GM11168 (cell line): ENCODE measurements at regions not wholly inside any gene's neighbourhood (a gene's known extent, or its start where the extent isn't known, plus 50 kb on each side); places are given as distances from the start of the nearest gene placed in this dataset.

Experiments used
- in situ Hi-C: fragments of 300-500 bp; cut with MboI; formaldehyde crosslinking; loops from one replicate; pipeline ENCODE4 v1.12.0; 2022; ENCODE audit warnings: low sequenced_read_pairs; ENCODE audit not compliant: unreplicated experiment

DNA sequence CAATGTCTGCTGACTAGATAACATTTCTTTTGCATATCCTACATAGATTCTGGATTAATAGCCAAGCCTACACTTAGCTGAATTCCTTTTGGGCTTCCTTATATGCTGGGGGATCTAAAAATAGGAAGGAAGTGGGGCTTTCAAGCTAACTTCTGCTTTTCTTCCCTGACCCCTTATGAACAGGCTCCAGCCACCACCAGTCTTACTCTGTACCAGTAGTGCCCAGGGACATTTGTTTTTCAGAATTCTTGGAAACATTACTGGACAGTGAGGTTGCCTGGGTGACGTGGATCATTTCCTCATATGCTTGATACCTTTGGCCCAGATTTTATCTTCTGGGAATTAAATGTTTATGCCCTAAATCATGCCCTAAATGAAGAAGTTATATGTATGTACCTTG is 55.9 kb upstream of the SRRM4 start:
- in situ Hi-C loops = no loop called here

DNA sequence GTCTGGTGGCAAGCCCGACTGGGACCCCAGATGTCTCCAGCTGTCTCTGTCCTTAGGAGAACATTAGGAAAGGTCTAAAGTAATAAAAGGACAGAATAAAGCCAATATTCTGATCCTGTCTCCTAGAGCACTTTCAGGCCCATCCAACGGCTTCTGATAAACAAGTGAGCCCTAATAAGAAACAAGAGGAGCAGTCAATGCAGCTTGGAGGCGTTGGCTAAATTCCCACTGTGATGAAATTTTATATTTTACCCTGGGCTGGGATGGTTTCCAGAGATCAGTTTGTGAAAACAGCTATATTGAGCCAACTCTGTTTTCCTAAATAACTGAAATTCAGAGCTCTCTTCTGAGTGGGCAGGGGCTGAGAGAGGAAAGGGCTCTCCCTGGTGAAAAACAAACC is 55.5 kb upstream of the SRRM4 start:
- in situ Hi-C loops = no loop called here
